ENCODE measurements at regions not wholly inside any gene's neighbourhood (a gene's known extent, or its start where the extent isn't known, plus 50 kb on each side); places are given as distances from the start of the nearest gene placed in this dataset.

GRCh38 chrX:121598356-121598755 lies 550.9 kb downstream of the GLUD2 start:
- no peak for TF ChIP-seq POLR2AphosphoS5 (IDR thresholded peaks at IDR 0.05; ENCODE audit: low read depth, low read length)
- no peak for TF ChIP-seq TAF1 (IDR thresholded peaks at IDR 0.05; ENCODE audit: borderline replicate concordance, insufficient read depth, low read length)
- no peak for TF ChIP-seq FOXP2 (optimal IDR thresholded peaks at IDR 0.05; ENCODE audit: borderline replicate concordance, extremely low read depth, extremely low read length, insufficient read depth)
- TF ChIP-seq SIN3A (IDR thresholded peaks at IDR 0.05; ENCODE audit: borderline replicate concordance, insufficient read depth, low read length): no peak

GRCh38 chrX:121635141-121635540 lies 587.7 kb downstream of the GLUD2 start:
- TF ChIP-seq POLR2AphosphoS5 (IDR thresholded peaks at IDR 0.05; ENCODE audit: low read depth, low read length): no peak
- TF ChIP-seq REST (IDR thresholded peaks at IDR 0.05; ENCODE audit: insufficient read depth in 1 of 2, low read depth in 2 of 2, low read length in 2 of 2): no peak

GRCh38 chrX:121639781-121640180 lies 592.4 kb downstream of the GLUD2 start:
- TF ChIP-seq TAF1 (IDR thresholded peaks at IDR 0.05; ENCODE audit: borderline replicate concordance, insufficient read depth, low read length) (no peak), SIN3A (IDR thresholded peaks at IDR 0.05; ENCODE audit: borderline replicate concordance, insufficient read depth, low read length) (no peak), FOXP2 (optimal IDR thresholded peaks at IDR 0.05; ENCODE audit: borderline replicate concordance, extremely low read depth, extremely low read length, insufficient read depth) (no peak)

- TF ChIP-seq FOXP2 (optimal IDR thresholded peaks at IDR 0.05; ENCODE audit: borderline replicate concordance, extremely low read depth, extremely low read length, insufficient read depth): no peak
- TF ChIP-seq SIN3A (IDR thresholded peaks at IDR 0.05; ENCODE audit: borderline replicate concordance, insufficient read depth, low read length): no peak
- no peak for TF ChIP-seq REST (IDR thresholded peaks at IDR 0.05; ENCODE audit: insufficient read depth in 1 of 2, low read depth in 2 of 2, low read length in 2 of 2)
- no peak for TF ChIP-seq TAF1 (IDR thresholded peaks at IDR 0.05; ENCODE audit: borderline replicate concordance, insufficient read depth, low read length)
- TF ChIP-seq POLR2AphosphoS5 (IDR thresholded peaks at IDR 0.05; ENCODE audit: low read depth, low read length): no peak
Measured at GRCh38 chrX:121641560-121641959, 594.1 kb downstream of the GLUD2 start.

- TF ChIP-seq TAF1 (IDR thresholded peaks at IDR 0.05; ENCODE audit: borderline replicate concordance, insufficient read depth, low read length) (no peak), FOXP2 (optimal IDR thresholded peaks at IDR 0.05; ENCODE audit: borderline replicate concordance, extremely low read depth, extremely low read length, insufficient read depth) (no peak), REST (IDR thresholded peaks at IDR 0.05; ENCODE audit: insufficient read depth in 1 of 2, low read depth in 2 of 2, low read length in 2 of 2) (no peak), SIN3A (IDR thresholded peaks at IDR 0.05; ENCODE audit: borderline replicate concordance, insufficient read depth, low read length) (no peak), POLR2AphosphoS5 (IDR thresholded peaks at IDR 0.05; ENCODE audit: low read depth, low read length) (no peak)
Measured at GRCh38 chrX:121642415-121642814, 595.0 kb downstream of the GLUD2 start.

GRCh38 chrX:121649417-121649816 lies 602.0 kb downstream of the GLUD2 start:
- no peak for TF ChIP-seq TAF1 (IDR thresholded peaks at IDR 0.05; ENCODE audit: borderline replicate concordance, insufficient read depth, low read length)
- TF ChIP-seq REST (IDR thresholded peaks at IDR 0.05; ENCODE audit: insufficient read depth in 1 of 2, low read depth in 2 of 2, low read length in 2 of 2): no peak
- no peak for TF ChIP-seq FOXP2 (optimal IDR thresholded peaks at IDR 0.05; ENCODE audit: borderline replicate concordance, extremely low read depth, extremely low read length, insufficient read depth)
- no peak for TF ChIP-seq POLR2AphosphoS5 (IDR thresholded peaks at IDR 0.05; ENCODE audit: low read depth, low read length)
- no peak for TF ChIP-seq SIN3A (IDR thresholded peaks at IDR 0.05; ENCODE audit: borderline replicate concordance, insufficient read depth, low read length)

Data from PFSK-1 (cell line).